PC-3 (cell line): ENCODE measurements at regions not wholly inside any gene's neighbourhood (a gene's known extent, or its start where the extent isn't known, plus 50 kb on each side); places are given as distances from the start of the nearest gene placed in this dataset.

Experiments
- CTCF ChIP-seq: fragments of 300-600 bp; sonication (generic); conservative IDR thresholded peaks from 2 replicates; pipeline ENCODE4 v1.5.1; 2017; ENCODE audit warnings: antibody characterized with exemption, low read depth, mild to moderate bottlenecking, low read length
- EZH2phosphoT487 ChIP-seq: fragments of 300-600 bp; sonication (generic); IDR thresholded peaks from 2 replicates; pipeline ENCODE4 v1.6.1; 2018; ENCODE audit warnings: mild to moderate bottlenecking, antibody characterized with exemption, low read length, borderline replicate concordance

GRCh38 chr9:88835038-88835466, 156.2 kb upstream of the S1PR3 start:
- TF ChIP-seq CTCF (no peak), EZH2phosphoT487 (no peak)
